Colonic mucosa (tissue), 4 donors: ENCODE measurements at regions not wholly inside any gene's neighbourhood (a gene's known extent, or its start where the extent isn't known, plus 50 kb on each side); places are given as distances from the start of the nearest gene placed in this dataset.

Experiments used
- DNase-seq: peaks from one replicate; pipeline ENCODE4 v3.0.0-alpha.2; 2020
- H3K27ac ChIP-seq: fragments of 200-600 bp; one replicate; pipeline ENCODE4 v1.8.0; 2021
- H3K27me3 ChIP-seq: fragments of 200-600 bp; one replicate; pipeline ENCODE4 v1.8.0; 2021
- H3K36me3 ChIP-seq: fragments of 200-600 bp; one replicate; pipeline ENCODE4 v1.8.0; 2021
- H3K4me1 ChIP-seq: fragments of 200-600 bp; one replicate; pipeline ENCODE4 v1.8.0; 2021; ENCODE audit warnings: mild to moderate bottlenecking
- H3K4me3 ChIP-seq: fragments of 200-600 bp; one replicate; pipeline ENCODE4 v1.8.0; 2021
- H3K9ac ChIP-seq, 2 donors: one replicate each; pipeline ENCODE4 v1.7.0; 2013; ENCODE audit warnings: control low read depth in 2 of 2, low read depth in 2 of 2, low read length in 2 of 2
- H3K9me3 ChIP-seq: fragments of 200-600 bp; one replicate; pipeline ENCODE4 v1.8.0; 2021
- intact Hi-C: fragments of 100-400 bp; cut with DNase I; formaldehyde crosslinking; loops from one replicate; pipeline ENCODE4 v1.14.1; 2022
- TF ChIP-seq, protein P1 (sequence below): fragments of 200-600 bp; IDR thresholded peaks from one replicate; pipeline ENCODE4 v1.8.0; 2022; ENCODE audit warnings: antibody characterized with exemption, mild to moderate bottlenecking
- donor health status: healthy.
- donor health status: DM: no; HTN: no; CAD: no.
- donor health status: DM: no; HTN: no; CAD: no.

DNA sequence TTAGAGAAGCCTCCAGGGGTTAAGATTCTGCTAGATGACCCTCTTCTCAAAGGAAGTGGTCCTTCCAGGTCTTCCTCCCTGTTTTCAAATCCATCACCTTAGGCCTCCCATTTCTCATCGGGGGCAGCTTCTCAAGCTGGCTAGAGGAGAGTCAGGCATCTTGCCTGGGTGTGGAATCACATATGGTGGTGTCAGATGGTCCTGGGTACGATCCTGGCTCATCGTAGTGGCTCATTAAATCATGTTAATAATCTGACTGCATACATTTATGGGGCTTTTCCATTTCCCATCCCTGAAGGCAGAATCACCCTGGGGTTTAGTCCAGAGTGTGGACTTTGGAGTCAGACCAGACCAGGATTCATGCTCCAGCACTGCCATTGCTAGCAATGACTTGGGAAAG is 132.6 kb downstream of the RPS24 start:
- no peaks in the 10 kb centered on the region for H3K36me3 ChIP-seq
- H3K9me3 ChIP-seq, result no peaks in the 10 kb centered on the region
- TF ChIP-seq, protein P1, sequence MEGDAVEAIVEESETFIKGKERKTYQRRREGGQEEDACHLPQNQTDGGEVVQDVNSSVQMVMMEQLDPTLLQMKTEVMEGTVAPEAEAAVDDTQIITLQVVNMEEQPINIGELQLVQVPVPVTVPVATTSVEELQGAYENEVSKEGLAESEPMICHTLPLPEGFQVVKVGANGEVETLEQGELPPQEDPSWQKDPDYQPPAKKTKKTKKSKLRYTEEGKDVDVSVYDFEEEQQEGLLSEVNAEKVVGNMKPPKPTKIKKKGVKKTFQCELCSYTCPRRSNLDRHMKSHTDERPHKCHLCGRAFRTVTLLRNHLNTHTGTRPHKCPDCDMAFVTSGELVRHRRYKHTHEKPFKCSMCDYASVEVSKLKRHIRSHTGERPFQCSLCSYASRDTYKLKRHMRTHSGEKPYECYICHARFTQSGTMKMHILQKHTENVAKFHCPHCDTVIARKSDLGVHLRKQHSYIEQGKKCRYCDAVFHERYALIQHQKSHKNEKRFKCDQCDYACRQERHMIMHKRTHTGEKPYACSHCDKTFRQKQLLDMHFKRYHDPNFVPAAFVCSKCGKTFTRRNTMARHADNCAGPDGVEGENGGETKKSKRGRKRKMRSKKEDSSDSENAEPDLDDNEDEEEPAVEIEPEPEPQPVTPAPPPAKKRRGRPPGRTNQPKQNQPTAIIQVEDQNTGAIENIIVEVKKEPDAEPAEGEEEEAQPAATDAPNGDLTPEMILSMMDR, result no peak
- no peak overlapping the region for H3K4me3 ChIP-seq
- no peak overlapping the region for H3K9ac ChIP-seq
- no peak for DNase-seq
- H3K27ac ChIP-seq, result no peak overlapping the region
- H3K27me3 ChIP-seq, result no peaks in the 10 kb centered on the region
- intact Hi-C loops, result loop anchor here (5.0 kb wide), 1 partner anchor 119 kb away; no protein-coding TSS in a partner anchor
- no peaks in the 10 kb centered on the region for H3K4me1 ChIP-seq

DNA sequence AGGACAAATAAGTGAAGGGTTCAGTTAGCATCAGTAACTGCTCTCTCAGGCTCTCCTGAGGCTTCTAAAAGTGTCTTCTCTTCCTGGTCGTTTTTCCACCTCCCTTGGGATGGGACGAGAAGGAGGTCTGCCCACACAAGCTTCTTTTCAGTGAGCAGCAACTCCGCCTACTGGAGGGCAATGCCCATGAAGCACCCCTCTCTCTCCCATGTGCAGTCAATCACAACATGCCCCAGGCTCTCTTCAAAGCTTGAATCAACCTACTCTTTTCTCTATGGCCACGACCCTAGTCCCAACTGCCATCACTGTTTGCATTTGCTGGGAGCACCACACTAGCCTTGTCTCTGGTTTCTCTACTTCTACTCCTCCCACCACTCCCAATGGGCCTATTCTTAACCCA is 135.6 kb downstream of the RPS24 start:
- intact Hi-C loops, result loop anchor here (5.0 kb wide), 1 partner anchor 122 kb away; no protein-coding TSS in a partner anchor
- H3K9me3 ChIP-seq, result no peaks in the 10 kb centered on the region
- H3K4me1 ChIP-seq, result no peaks in the 10 kb centered on the region
- H3K27ac ChIP-seq, result no peak overlapping the region
- H3K9ac ChIP-seq, result no peak overlapping the region
- no peak for DNase-seq
- H3K36me3 ChIP-seq, result no peaks in the 10 kb centered on the region
- H3K4me3 ChIP-seq, result no peak overlapping the region
- no peaks in the 10 kb centered on the region for H3K27me3 ChIP-seq
- TF ChIP-seq, protein P1, result no peak

DNA sequence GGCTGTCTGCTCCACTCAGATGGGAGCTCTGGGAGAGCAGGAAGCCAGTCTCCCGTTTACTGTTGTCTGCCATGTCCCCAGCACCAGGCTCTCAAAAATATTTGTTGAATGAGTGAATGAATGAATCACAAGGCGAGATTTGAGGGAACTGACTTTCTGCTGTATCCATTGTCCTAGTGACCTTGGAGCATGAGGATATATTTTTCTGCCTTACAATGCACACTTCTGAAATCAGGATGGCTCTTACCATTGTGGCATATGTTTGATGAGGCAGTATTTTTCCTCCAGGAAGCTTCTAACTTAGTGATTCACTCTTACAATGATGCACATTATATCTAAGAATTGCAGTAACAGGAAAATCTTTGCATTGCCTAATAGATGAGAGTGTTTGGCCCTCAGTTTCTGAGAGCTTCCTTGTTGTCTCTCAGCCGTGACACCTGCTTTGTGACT is 136.4 kb downstream of the RPS24 start:
- Histone ChIP-seq H3K4me1 (no peaks in the 10 kb centered on the region), H3K27me3 (no peaks in the 10 kb centered on the region), H3K9ac (no peak overlapping the region), H3K27ac (no peak overlapping the region), H3K9me3 (no peaks in the 10 kb centered on the region), H3K36me3 (no peaks in the 10 kb centered on the region), H3K4me3 (no peak overlapping the region)
- intact Hi-C loops, result no loop called here
- no peak for DNase-seq
- TF ChIP-seq, protein P1, result no peak

DNA sequence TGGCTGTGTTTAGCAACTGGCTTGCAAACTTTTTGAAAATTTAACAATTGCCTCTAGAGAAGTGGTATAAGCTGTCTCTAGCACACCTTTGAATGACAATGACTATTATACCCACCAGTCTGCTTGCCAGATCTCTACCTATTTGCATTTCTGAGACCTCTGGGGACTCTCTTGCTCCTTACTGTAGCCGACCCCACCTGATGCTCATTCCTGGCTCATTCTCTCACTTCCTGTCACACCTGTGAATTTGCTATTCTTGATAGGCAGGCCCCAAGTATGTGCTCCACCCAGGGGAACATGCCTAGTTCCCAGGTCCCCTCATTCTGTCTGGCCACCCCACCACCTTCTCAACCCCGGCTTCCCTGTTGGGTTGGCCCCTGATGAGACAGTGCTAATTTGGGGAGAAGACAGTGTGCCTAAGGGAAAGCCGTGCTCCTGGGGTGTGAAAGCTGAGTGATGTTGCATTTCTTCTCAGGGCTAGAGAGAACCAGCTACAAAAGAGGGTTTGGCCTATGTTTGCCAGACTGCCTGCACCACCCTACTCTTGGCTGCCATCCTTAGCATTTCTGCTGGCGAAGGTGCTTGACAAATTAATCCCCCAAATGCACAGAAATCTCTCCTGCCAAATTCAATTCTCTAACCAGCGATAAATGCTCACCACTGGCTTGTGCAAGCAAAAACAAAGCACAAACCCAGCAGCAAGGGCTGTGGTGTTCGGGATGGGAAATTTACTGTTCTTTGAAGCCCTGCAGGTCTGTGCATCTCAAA is 138.2 kb downstream of the RPS24 start:
- H3K27me3 ChIP-seq, result no peaks in the 10 kb centered on the region
- no peaks in the 10 kb centered on the region for H3K36me3 ChIP-seq
- no peak overlapping the region for H3K9ac ChIP-seq
- intact Hi-C loops, result no loop called here
- TF ChIP-seq, protein P1, result no peak
- no peaks in the 10 kb centered on the region for H3K4me1 ChIP-seq
- H3K4me3 ChIP-seq, result no peak overlapping the region
- DNase-seq, result no peak
- H3K27ac ChIP-seq, result no peak overlapping the region
- H3K9me3 ChIP-seq, result no peaks in the 10 kb centered on the region

DNA sequence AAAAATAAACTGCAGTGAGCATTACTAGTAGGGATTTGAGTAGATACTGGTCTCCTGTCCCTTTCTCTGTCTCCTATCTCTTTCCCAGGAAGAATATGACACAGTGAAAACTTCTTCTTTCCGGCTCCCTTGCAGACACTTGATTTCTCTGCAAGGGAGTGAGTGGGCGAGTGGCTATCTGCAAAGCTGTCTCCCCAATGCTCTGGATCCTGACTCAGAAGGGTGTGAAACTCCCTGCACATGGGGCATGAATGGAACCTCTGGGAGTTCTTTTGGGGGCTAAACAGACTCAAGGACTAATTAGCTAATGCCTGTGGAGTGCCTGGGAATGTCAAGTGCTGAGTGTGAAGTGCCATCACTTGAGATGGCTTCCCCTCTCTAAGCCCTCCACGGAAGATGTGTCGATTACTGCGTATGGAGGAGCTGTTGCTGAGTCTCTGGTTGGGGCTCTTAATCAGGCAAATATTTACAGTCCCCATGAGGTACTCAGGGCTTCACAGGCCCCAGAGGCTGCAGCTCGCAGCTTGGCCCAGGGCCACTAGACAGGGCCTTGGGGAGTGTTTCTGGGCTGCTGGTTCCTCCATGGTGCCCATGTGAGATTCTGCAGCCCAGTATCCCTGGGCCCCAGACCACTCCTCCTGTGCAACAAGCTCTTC is 139.8 kb downstream of the RPS24 start:
- intact Hi-C loops, result no loop called here
- Histone ChIP-seq H3K27ac (no peak overlapping the region), H3K36me3 (no peaks in the 10 kb centered on the region), H3K4me3 (no peak overlapping the region), H3K27me3 (no peaks in the 10 kb centered on the region), H3K9ac (no peak overlapping the region), H3K4me1 (no peaks in the 10 kb centered on the region), H3K9me3 (no peaks in the 10 kb centered on the region)
- TF ChIP-seq, protein P1, result no peak
- DNase-seq, result no peak
